MM.1S (cell line): ENCODE measurements at regions not wholly inside any gene's neighbourhood (a gene's known extent, or its start where the extent isn't known, plus 50 kb on each side); places are given as distances from the start of the nearest gene placed in this dataset.

ENCODE experiments used
- CTCF ChIP-seq: fragments of 300-600 bp; sonication (generic); IDR thresholded peaks from 2 replicates; pipeline ENCODE4 v1.5.1; 2016; ENCODE audit warnings: antibody characterized with exemption, low read length, mixed read lengths
- EZH2 ChIP-seq: fragments of 300-600 bp; sonication (generic); optimal IDR thresholded peaks from 2 replicates; pipeline ENCODE3; 2017; ENCODE audit warnings: low read depth, mild to moderate bottlenecking, antibody characterized with exemption, low read length, mixed read lengths
- EZH2phosphoT487 ChIP-seq: fragments of 300-600 bp; sonication (generic); IDR thresholded peaks from 2 replicates; pipeline ENCODE4 v1.6.1; 2018; ENCODE audit warnings: antibody characterized with exemption, low read length

DNA sequence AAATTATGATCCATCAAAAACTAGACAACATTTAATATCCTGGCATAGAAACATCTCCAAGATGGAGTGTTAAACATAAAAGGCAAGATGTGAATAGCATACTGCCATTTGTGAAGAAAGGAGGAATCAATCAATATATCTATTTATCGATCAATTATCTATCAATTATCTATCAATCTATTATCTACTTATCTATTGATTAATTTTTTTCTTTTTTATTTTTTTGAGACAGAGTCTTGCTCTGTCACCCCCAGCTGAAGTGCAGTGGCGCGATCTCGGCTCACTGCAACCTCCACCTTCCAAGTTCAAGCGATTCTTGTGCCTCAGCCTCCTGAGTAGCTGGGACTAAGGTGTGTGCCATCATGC lies 117.0 kb upstream of the RFLNA start:
- TF ChIP-seq CTCF = no peak
- no peak for TF ChIP-seq EZH2phosphoT487
- no peak for TF ChIP-seq EZH2
